ENCODE measurements at regions not wholly inside any gene's neighbourhood (a gene's known extent, or its start where the extent isn't known, plus 50 kb on each side); places are given as distances from the start of the nearest gene placed in this dataset.

GRCh38 chr5:103617090-103617489 is 54.5 kb upstream of the NUDT12 start:
- no peak for TF ChIP-seq CTCF (conservative IDR thresholded peaks at IDR 0.05; ENCODE audit: low read length)
- no peak for TF ChIP-seq EZH2phosphoT487 (IDR thresholded peaks at IDR 0.05; ENCODE audit: borderline replicate concordance, low read depth, low read length)
